Mesenchymal stem cell (in vitro differentiated cells and primary cell): ENCODE measurements at regions not wholly inside any gene's neighbourhood (a gene's known extent, or its start where the extent isn't known, plus 50 kb on each side); places are given as distances from the start of the nearest gene placed in this dataset.

Experiments used
- DNase-seq: peaks from one replicate; pipeline ENCODE4 v3.0.0-alpha.2; 2013
- H2AFZ ChIP-seq: one replicate; pipeline ENCODE4 v1.6.1; 2013; ENCODE audit warnings: low read depth, mild to moderate bottlenecking, control low read depth, inconsistent platforms, low read length, moderate library complexity
- H2AK5ac ChIP-seq: 2 replicates; pipeline ENCODE4 v1.6.1; 2013; ENCODE audit warnings: low read length, moderate library complexity, mild to moderate bottlenecking, inconsistent platforms; ENCODE audit not compliant: severe bottlenecking
- H2BK120ac ChIP-seq: one replicate; pipeline ENCODE4 v1.6.1; 2013; ENCODE audit warnings: low read depth, mild to moderate bottlenecking, inconsistent platforms, low read length, moderate library complexity
- H2BK12ac ChIP-seq, 2 experiments: one replicate each; pipeline ENCODE4 v1.6.1; 2013; ENCODE audit warnings: inconsistent platforms in 2 of 2, low read length in 2 of 2, mild to moderate bottlenecking in 2 of 2, moderate library complexity in 2 of 2, control low read depth in 1 of 2
- H2BK15ac ChIP-seq: one replicate; pipeline ENCODE4 v1.6.1; 2013; ENCODE audit warnings: mild to moderate bottlenecking, low read depth, inconsistent platforms; ENCODE audit not compliant: poor library complexity, severe bottlenecking
- H2BK5ac ChIP-seq: 2 replicates; pipeline ENCODE4 v1.6.1; 2013; ENCODE audit warnings: low read depth, mild to moderate bottlenecking, low read length, control low read depth, inconsistent platforms; ENCODE audit not compliant: poor library complexity, severe bottlenecking
- H3K14ac ChIP-seq, 2 experiments: one replicate each; pipeline ENCODE4 v1.6.1; 2013; ENCODE audit warnings: inconsistent platforms in 2 of 2, low read length in 2 of 2, control low read depth in 1 of 2, mild to moderate bottlenecking in 1 of 2, moderate library complexity in 1 of 2
- H3K18ac ChIP-seq, 2 experiments: one replicate each; pipeline ENCODE4 v1.6.1; 2013; ENCODE audit warnings: inconsistent platforms in 2 of 2, low read length in 2 of 2, control low read depth in 1 of 2, low read depth in 1 of 2, mild to moderate bottlenecking in 1 of 2
- H3K23ac ChIP-seq, 2 experiments: one replicate each; pipeline ENCODE4 v1.6.1; 2013; ENCODE audit warnings: inconsistent platforms in 2 of 2, low read length in 2 of 2, mild to moderate bottlenecking in 2 of 2, moderate library complexity in 2 of 2, control low read depth in 1 of 2
- H3K27ac ChIP-seq: 2 replicates; pipeline ENCODE4 v1.5.1; 2013; ENCODE audit warnings: mild to moderate bottlenecking, moderate library complexity, low read length, control low read depth, inconsistent platforms; ENCODE audit not compliant: poor library complexity, severe bottlenecking
- H3K27me3 ChIP-seq, 2 experiments: 2 replicates each; pipeline versions ENCODE4 v1.6.1 to v1.7.0; 2013; ENCODE audit warnings: low read length in 2 of 2, mild to moderate bottlenecking in 2 of 2, moderate library complexity in 2 of 2, control low read depth in 1 of 2, inconsistent platforms in 1 of 2; ENCODE audit not compliant: control insufficient read depth in 1 of 2, insufficient read depth in 1 of 2
- H3K36me3 ChIP-seq, 2 experiments: 2 replicates each; pipeline versions ENCODE4 v1.6.1 to v1.7.0; 2013; ENCODE audit warnings: low read length in 2 of 2, control low read depth in 1 of 2, inconsistent platforms in 1 of 2, low read depth in 1 of 2, mild to moderate bottlenecking in 1 of 2; ENCODE audit not compliant: insufficient read depth in 2 of 2, control insufficient read depth in 1 of 2
- H3K4ac ChIP-seq, 2 experiments: one replicate each; pipeline ENCODE4 v1.6.1; 2013; ENCODE audit warnings: inconsistent platforms in 2 of 2, low read length in 2 of 2, mild to moderate bottlenecking in 2 of 2, moderate library complexity in 2 of 2, control low read depth in 1 of 2, low read depth in 1 of 2
- H3K4me1 ChIP-seq: 2 replicates; pipeline ENCODE4 v1.6.1; 2013; ENCODE audit warnings: low read depth, low read length, control low read depth; ENCODE audit not compliant: control insufficient read depth, insufficient read depth
- H3K4me2 ChIP-seq: 2 replicates; pipeline ENCODE4 v1.6.1; 2013; ENCODE audit warnings: low read length, mild to moderate bottlenecking, inconsistent platforms; ENCODE audit not compliant: poor library complexity, severe bottlenecking
- H3K4me3 ChIP-seq, 2 experiments: 2 replicates each; pipeline versions ENCODE4 v1.5.1 to v1.7.0; 2013; ENCODE audit warnings: low read length in 2 of 2, mild to moderate bottlenecking in 2 of 2, control low read depth in 1 of 2, low read depth in 1 of 2; ENCODE audit not compliant: insufficient read depth in 1 of 2
- H3K79me1 ChIP-seq: replicated peaks from 2 replicates; pipeline ENCODE4 v1.6.1; 2013; ENCODE audit warnings: mild to moderate bottlenecking, control low read depth, low read length, inconsistent platforms; ENCODE audit not compliant: poor library complexity, severe bottlenecking
- H3K9ac ChIP-seq: 2 replicates; pipeline ENCODE4 v1.7.0; 2013; ENCODE audit warnings: mild to moderate bottlenecking, low read length, moderate library complexity
- H3K9me3 ChIP-seq: 2 replicates; pipeline ENCODE4 v1.7.0; 2013; ENCODE audit warnings: mild to moderate bottlenecking, low read length; ENCODE audit not compliant: control insufficient read depth
- H4K8ac ChIP-seq: one replicate; pipeline ENCODE4 v1.6.1; 2013; ENCODE audit warnings: inconsistent platforms, mild to moderate bottlenecking, low read length, moderate library complexity
- H4K91ac ChIP-seq: one replicate; pipeline ENCODE4 v1.6.1; 2013; ENCODE audit warnings: mild to moderate bottlenecking, low read length, inconsistent platforms
- WGBS: methylation state at CpG from one replicate; pipeline ENCODE4 v1.1.7; 2013; ENCODE audit warnings: mixed read lengths; 5-methylcytosine and 5-hydroxymethylcytosine counted together

DNA sequence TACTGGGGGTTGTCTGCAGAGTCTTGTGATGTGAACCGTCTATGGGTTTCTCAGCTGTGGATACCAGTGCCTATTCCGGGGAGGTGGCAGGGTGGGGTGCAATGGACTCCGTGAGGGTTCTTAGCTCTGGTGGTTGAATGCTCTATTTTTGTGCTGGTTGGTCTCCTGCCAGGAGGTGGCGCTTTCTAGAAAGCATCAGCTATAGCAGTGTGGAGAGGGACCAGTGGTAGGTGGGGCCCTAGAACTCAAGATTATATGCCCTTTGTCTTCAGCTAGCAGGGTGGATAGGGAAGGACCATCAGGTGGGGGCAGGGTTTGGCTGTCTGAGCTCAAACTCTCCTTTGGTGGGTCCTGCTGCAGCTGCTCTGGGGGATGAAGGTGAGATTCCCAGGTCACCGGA lies 127.3 kb upstream of the PLD5 start:
- Histone ChIP-seq H2BK12ac (no peak overlapping the region), H3K36me3 (no peaks in the 10 kb centered on the region), H2AK5ac (no peak overlapping the region), H4K91ac (no peak overlapping the region), H3K9ac (no peak overlapping the region), H3K4me3 (no peak overlapping the region), H2AFZ (no peak overlapping the region), H4K8ac (no peak overlapping the region), H2BK5ac (no peak overlapping the region), H3K4me2 (no peak overlapping the region), H3K18ac (no peak overlapping the region), H3K27ac (no peak overlapping the region), H2BK120ac (no peak overlapping the region), H3K4me1 (no peaks in the 10 kb centered on the region), H3K27me3 (no peaks in the 10 kb centered on the region), H3K79me1 (no peaks in the 10 kb centered on the region), H3K9me3 (no peaks in the 10 kb centered on the region), H3K23ac (no peak overlapping the region), H2BK15ac (no peak overlapping the region), H3K14ac (no peak overlapping the region), H3K4ac (no peak overlapping the region)
- DNase-seq = no peak
- 40% methylated on average over 5 of the region's 5 CpGs for WGBS

DNA sequence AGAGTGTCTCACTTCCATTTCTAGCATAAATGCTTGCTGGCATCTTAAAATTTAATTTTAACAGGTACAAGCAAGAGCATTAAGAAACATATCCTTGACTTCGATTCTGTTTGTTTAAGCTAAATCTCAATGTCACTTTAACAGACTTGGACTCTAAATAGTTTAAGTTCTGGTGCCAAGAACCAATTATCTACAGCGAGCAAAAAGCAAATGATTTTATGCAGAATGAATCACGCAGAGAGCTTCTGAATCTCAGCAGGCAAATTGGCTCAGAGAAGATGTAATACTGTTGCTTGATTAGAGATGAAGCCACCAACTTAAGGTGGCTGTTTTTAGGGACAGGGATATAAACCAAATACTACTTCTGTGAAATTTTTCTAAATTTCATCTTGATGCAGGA lies 117.0 kb upstream of the PLD5 start:
- 53% methylated on average over 3 of the region's 3 CpGs for WGBS
- H3K36me3 ChIP-seq = no peaks in the 10 kb centered on the region
- no peak overlapping the region for H3K18ac ChIP-seq
- H3K4me3 ChIP-seq = no peak overlapping the region
- H2AK5ac ChIP-seq = no peak overlapping the region
- H3K27me3 ChIP-seq = no peaks in the 10 kb centered on the region
- no peak overlapping the region for H3K14ac ChIP-seq
- no peak overlapping the region for H2AFZ ChIP-seq
- H3K27ac ChIP-seq = no peak overlapping the region
- no peak overlapping the region for H4K8ac ChIP-seq
- H3K79me1 ChIP-seq = no peaks in the 10 kb centered on the region
- peaks cover 5% of the 10 kb centered on the region for H3K9me3 ChIP-seq
- no peak overlapping the region for H3K4me2 ChIP-seq
- H2BK12ac ChIP-seq = no peak overlapping the region
- no peak overlapping the region for H2BK120ac ChIP-seq
- no peak overlapping the region for H2BK5ac ChIP-seq
- no peak for DNase-seq
- no peak overlapping the region for H4K91ac ChIP-seq
- H3K4ac ChIP-seq = no peak overlapping the region
- no peak overlapping the region for H3K9ac ChIP-seq
- no peaks in the 10 kb centered on the region for H3K4me1 ChIP-seq
- H3K23ac ChIP-seq = no peak overlapping the region
- no peak overlapping the region for H2BK15ac ChIP-seq

DNA sequence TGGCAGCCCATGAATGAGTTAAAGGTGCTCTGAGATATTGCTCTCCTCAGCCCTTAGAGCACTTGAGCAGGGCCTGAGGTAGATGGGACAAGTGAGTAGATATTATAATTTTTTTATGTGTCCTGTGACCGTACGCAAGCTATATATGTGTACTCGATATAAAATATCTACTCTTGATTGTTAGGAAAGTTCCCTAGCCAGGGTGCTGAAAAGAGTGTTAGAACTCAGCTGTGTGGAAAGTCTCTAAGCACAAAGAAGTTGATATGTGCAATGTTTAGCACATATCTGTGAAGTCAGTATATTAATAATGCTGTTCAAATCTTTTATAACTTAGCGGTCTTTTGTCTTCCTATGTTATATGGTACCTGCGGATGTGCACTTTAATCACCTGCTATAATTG lies 114.6 kb upstream of the PLD5 start:
- Histone ChIP-seq H4K8ac (no peak overlapping the region), H2BK12ac (no peak overlapping the region), H2BK120ac (no peak overlapping the region), H3K27ac (no peak overlapping the region), H2AK5ac (no peak overlapping the region), H3K36me3 (no peaks in the 10 kb centered on the region), H3K4ac (no peak overlapping the region), H3K79me1 (no peaks in the 10 kb centered on the region), H4K91ac (no peak overlapping the region), H2BK5ac (no peak overlapping the region), H3K18ac (no peak overlapping the region), H2AFZ (no peak overlapping the region), H3K9me3 (peaks cover 5% of the 10 kb centered on the region), H3K14ac (no peak overlapping the region), H3K4me1 (no peaks in the 10 kb centered on the region), H2BK15ac (no peak overlapping the region), H3K9ac (no peak overlapping the region), H3K4me3 (no peak overlapping the region), H3K27me3 (no peaks in the 10 kb centered on the region), H3K4me2 (no peak overlapping the region), H3K23ac (no peak overlapping the region)
- no peak for DNase-seq
- WGBS = 94% methylated on average over 3 of the region's 5 CpGs

DNA sequence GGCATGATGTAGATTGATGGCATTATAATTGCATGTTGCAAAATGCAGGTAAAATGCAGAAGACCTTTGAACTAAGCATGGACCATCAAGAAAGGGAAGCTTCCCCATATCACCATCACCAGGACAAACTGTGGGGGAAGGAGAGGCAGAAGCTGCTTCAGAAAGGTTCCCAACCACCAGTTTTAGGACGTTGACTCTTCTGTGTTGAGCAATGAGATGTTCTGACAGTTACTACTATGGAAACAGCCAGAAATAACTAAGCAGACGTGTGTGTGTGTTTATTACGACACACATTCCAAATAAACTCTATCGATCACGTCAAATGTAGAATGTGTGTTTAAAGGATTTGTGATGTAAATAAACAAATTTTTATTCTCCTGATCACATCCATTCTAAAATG lies 110.2 kb upstream of the PLD5 start:
- H3K18ac ChIP-seq = no peak overlapping the region
- H2BK12ac ChIP-seq = no peak overlapping the region
- no peak overlapping the region for H4K8ac ChIP-seq
- no peak overlapping the region for H3K9ac ChIP-seq
- no peak overlapping the region for H4K91ac ChIP-seq
- H2BK5ac ChIP-seq = no peak overlapping the region
- WGBS = 57% methylated on average over 1 of the region's 5 CpGs
- H3K23ac ChIP-seq = no peak overlapping the region
- no peak overlapping the region for H3K27ac ChIP-seq
- no peak for DNase-seq
- no peak overlapping the region for H3K4me2 ChIP-seq
- H3K9me3 ChIP-seq = peaks cover 18% of the 10 kb centered on the region
- no peak overlapping the region for H2BK15ac ChIP-seq
- no peak overlapping the region for H2AFZ ChIP-seq
- H2BK120ac ChIP-seq = no peak overlapping the region
- no peaks in the 10 kb centered on the region for H3K79me1 ChIP-seq
- no peaks in the 10 kb centered on the region for H3K27me3 ChIP-seq
- H3K4me1 ChIP-seq = no peaks in the 10 kb centered on the region
- H2AK5ac ChIP-seq = no peak overlapping the region
- no peaks in the 10 kb centered on the region for H3K36me3 ChIP-seq
- no peak overlapping the region for H3K4me3 ChIP-seq
- H3K4ac ChIP-seq = no peak overlapping the region
- no peak overlapping the region for H3K14ac ChIP-seq
